Omental fat pad (tissue), 3 donors: ENCODE measurements at regions not wholly inside any gene's neighbourhood (a gene's known extent, or its start where the extent isn't known, plus 50 kb on each side); places are given as distances from the start of the nearest gene placed in this dataset.

Source experiments
- ATAC-seq: fragments of 150-250 bp; one replicate; pipeline ENCODE4 v1.9.1; 2016; ENCODE audit warnings: mild to moderate bottlenecking, moderate library complexity; ENCODE audit not compliant: low FRiP score
- DNase-seq: peaks from one replicate; pipeline ENCODE4 v3.0.0-alpha.2; 2019; ENCODE audit warnings: low spot score
- CTCF ChIP-seq, 3 donors: fragments of 450-650 bp; IDR thresholded peaks; one replicate each; pipeline ENCODE4 v1.5.1; 2016 to 2017; ENCODE audit warnings: antibody characterized with exemption in 3 of 3, mild to moderate bottlenecking in 3 of 3, moderate library complexity in 2 of 3

- DNase-seq = no peak
- no peak for TF ChIP-seq CTCF (IDR thresholded peaks at IDR 0.05)
- ATAC-seq = no peak
Measured at GRCh38 chr3:29152379-29152778, 128.5 kb upstream of the RBMS3 start.

- ATAC-seq (no peak), DNase-seq (no peak)
- TF ChIP-seq CTCF (IDR thresholded peaks at IDR 0.05) = no peak
Measured at GRCh38 chr3:29153811-29154210, 127.1 kb upstream of the RBMS3 start.

- no peak for TF ChIP-seq CTCF (IDR thresholded peaks at IDR 0.05)
- no peak for DNase-seq
- ATAC-seq = no peak
Measured at GRCh38 chr3:29156086-29156715, 124.7 kb upstream of the RBMS3 start.

- no peak for DNase-seq
- no peak for ATAC-seq
- no peak for TF ChIP-seq CTCF (IDR thresholded peaks at IDR 0.05)
Measured at GRCh38 chr3:29164825-29165224, 116.0 kb upstream of the RBMS3 start.

- TF ChIP-seq CTCF (IDR thresholded peaks at IDR 0.05) = no peak
- ATAC-seq (no peak), DNase-seq (no peak)
Measured at GRCh38 chr3:29167180-29167579, 113.7 kb upstream of the RBMS3 start.

- no peak for TF ChIP-seq CTCF (IDR thresholded peaks at IDR 0.05)
- ATAC-seq (no peak), DNase-seq (no peak)
Measured at GRCh38 chr3:29168081-29168480, 112.8 kb upstream of the RBMS3 start.

GRCh38 chr3:29168696-29169095, 112.2 kb upstream of the RBMS3 start:
- DNase-seq (no peak), ATAC-seq (no peak)
- no peak for TF ChIP-seq CTCF (IDR thresholded peaks at IDR 0.05)
